ENCODE measurements at regions not wholly inside any gene's neighbourhood (a gene's known extent, or its start where the extent isn't known, plus 50 kb on each side); places are given as distances from the start of the nearest gene placed in this dataset.

- no peak for DNase-seq (ENCODE audit: low read depth in 2 of 2)
These were observed 123.4 kb downstream of the SIK1 start for GRCh38 chr21:43303275-43304178.

GRCh38 chr21:43302769-43303168, 124.2 kb downstream of the SIK1 start:
- no peak for DNase-seq (ENCODE audit: low read depth in 2 of 2)

GRCh38 chr21:43302062-43302700, 124.8 kb downstream of the SIK1 start:
- no peak for DNase-seq (ENCODE audit: low read depth in 2 of 2)

GRCh38 chr21:43301409-43302061, 125.4 kb downstream of the SIK1 start:
- no peak for DNase-seq (ENCODE audit: low read depth in 2 of 2)

GRCh38 chr21:43300496-43301408, 126.2 kb downstream of the SIK1 start:
- no peak for DNase-seq (ENCODE audit: low read depth in 2 of 2)

GRCh38 chr21:43299441-43300277, 127.3 kb downstream of the SIK1 start:
- peak in 1 of 2 donors; percentile 5 for DNase-seq (ENCODE audit: low read depth in 2 of 2)

GRCh38 chr21:43298546-43299440, 128.1 kb downstream of the SIK1 start:
- DNase-seq (ENCODE audit: low read depth in 2 of 2), result no peak

GRCh38 chr21:43297989-43298388, 128.9 kb downstream of the SIK1 start:
- no peak for DNase-seq (ENCODE audit: low read depth in 2 of 2)

- DNase-seq (ENCODE audit: low read depth in 2 of 2), result no peak
These were observed 128.7 kb downstream of the CRYAA start for GRCh38 chr21:43297391-43297981.

- no peak for DNase-seq (ENCODE audit: low read depth in 2 of 2)
These were observed 126.5 kb downstream of the CRYAA start for GRCh38 chr21:43295066-43295958.

GRCh38 chr21:43294194-43294902, 125.5 kb downstream of the CRYAA start:
- DNase-seq (ENCODE audit: low read depth in 2 of 2), result no peak

- no peak for DNase-seq (ENCODE audit: low read depth in 2 of 2)
These were observed 124.0 kb downstream of the CRYAA start for GRCh38 chr21:43292866-43293142.

GRCh38 chr21:43292041-43292865, 123.4 kb downstream of the CRYAA start:
- DNase-seq (ENCODE audit: low read depth in 2 of 2), result no peak

GRCh38 chr21:43291347-43291950, 122.6 kb downstream of the CRYAA start:
- no peak for DNase-seq (ENCODE audit: low read depth in 2 of 2)

GRCh38 chr21:43290421-43291346, 121.9 kb downstream of the CRYAA start:
- DNase-seq (ENCODE audit: low read depth in 2 of 2), result no peak

All from dermis microvascular lymphatic vessel endothelial cell (primary cell).